ENCODE measurements at regions not wholly inside any gene's neighbourhood (a gene's known extent, or its start where the extent isn't known, plus 50 kb on each side); places are given as distances from the start of the nearest gene placed in this dataset.

- no peak for DNase-seq (ENCODE audit: low read depth)
- no peak overlapping the region for H3K4me3 ChIP-seq (ENCODE audit: low read depth, low read length)
These were observed 141.9 kb downstream of the ZIC5 start for GRCh38 chr13:99829593-99830239.

- no peak overlapping the region for H3K4me3 ChIP-seq (ENCODE audit: low read depth, low read length)
- DNase-seq (ENCODE audit: low read depth) = no peak
These were observed 142.4 kb downstream of the ZIC5 start for GRCh38 chr13:99829161-99829560.

- H3K4me3 ChIP-seq (ENCODE audit: low read depth, low read length) = no peak overlapping the region
- no peak for DNase-seq (ENCODE audit: low read depth)
These were observed 142.8 kb downstream of the ZIC5 start for GRCh38 chr13:99828735-99829134.

GRCh38 chr13:99828123-99828522 is 143.4 kb downstream of the ZIC5 start:
- DNase-seq (ENCODE audit: low read depth) = no peak
- no peak overlapping the region for H3K4me3 ChIP-seq (ENCODE audit: low read depth, low read length)

- DNase-seq (ENCODE audit: low read depth) = no peak
These were observed 144.4 kb downstream of the ZIC5 start for GRCh38 chr13:99827011-99827772.

GRCh38 chr13:99823961-99824360 is 147.6 kb downstream of the ZIC5 start:
- no peak for DNase-seq (ENCODE audit: low read depth)
- no peak overlapping the region for H3K4me3 ChIP-seq (ENCODE audit: low read depth, low read length)

More at GRCh38 chr13:99827011-99827772, 144.4 kb downstream of the ZIC5 start:
- no peak overlapping the region for H3K4me3 ChIP-seq (ENCODE audit: low read depth, low read length)

GRCh38 chr13:99822820-99823219 is 148.7 kb downstream of the ZIC5 start:
- H3K4me3 ChIP-seq (ENCODE audit: low read depth, low read length) = no peak overlapping the region
- DNase-seq (ENCODE audit: low read depth) = no peak

GRCh38 chr13:99821741-99822140 is 149.8 kb downstream of the ZIC5 start:
- no peak overlapping the region for H3K4me3 ChIP-seq (ENCODE audit: low read depth, low read length)
- no peak for DNase-seq (ENCODE audit: low read depth)

GRCh38 chr13:99819967-99820366 is 151.6 kb downstream of the ZIC5 start:
- no peak for DNase-seq (ENCODE audit: low read depth)
- no peak overlapping the region for H3K4me3 ChIP-seq (ENCODE audit: low read depth, low read length)

- no peak overlapping the region for H3K4me3 ChIP-seq (ENCODE audit: low read depth, low read length)
- no peak for DNase-seq (ENCODE audit: low read depth)
These were observed 155.2 kb downstream of the ZIC5 start for GRCh38 chr13:99816321-99816720.

- DNase-seq (ENCODE audit: low read depth) = no peak
- H3K4me3 ChIP-seq (ENCODE audit: low read depth, low read length) = no peak overlapping the region
These were observed 158.1 kb downstream of the ZIC5 start for GRCh38 chr13:99813336-99814095.

- H3K4me3 ChIP-seq (ENCODE audit: low read depth, low read length) = no peak overlapping the region
- DNase-seq (ENCODE audit: low read depth) = peak; percentile 4
These were observed 158.9 kb downstream of the ZIC5 start for GRCh38 chr13:99812625-99813024.

GRCh38 chr13:99811067-99811700 is 160.4 kb downstream of the ZIC5 start:
- DNase-seq (ENCODE audit: low read depth) = no peak
- H3K4me3 ChIP-seq (ENCODE audit: low read depth, low read length) = no peak overlapping the region

GRCh38 chr13:99809926-99810325 is 161.6 kb downstream of the ZIC5 start:
- H3K4me3 ChIP-seq (ENCODE audit: low read depth, low read length) = no peak overlapping the region
- no peak for DNase-seq (ENCODE audit: low read depth)

- no peak overlapping the region for H3K4me3 ChIP-seq (ENCODE audit: low read depth, low read length)
These were observed 162.1 kb downstream of the ZIC5 start for GRCh38 chr13:99809496-99809895.

GRCh38 chr13:99808786-99809185 is 162.8 kb downstream of the ZIC5 start:
- DNase-seq (ENCODE audit: low read depth) = no peak
- H3K4me3 ChIP-seq (ENCODE audit: low read depth, low read length) = no peak overlapping the region

More at GRCh38 chr13:99809496-99809895, 162.1 kb downstream of the ZIC5 start:
- DNase-seq (ENCODE audit: low read depth) = no peak

GRCh38 chr13:99806671-99807070 is 164.9 kb downstream of the ZIC5 start:
- H3K4me3 ChIP-seq (ENCODE audit: low read depth, low read length) = no peak overlapping the region
- DNase-seq (ENCODE audit: low read depth) = no peak

GRCh38 chr13:99805361-99805760 is 166.2 kb downstream of the ZIC5 start:
- DNase-seq (ENCODE audit: low read depth) = no peak
- H3K4me3 ChIP-seq (ENCODE audit: low read depth, low read length) = no peak overlapping the region

GRCh38 chr13:99803141-99803540 is 168.4 kb downstream of the ZIC5 start:
- H3K4me3 ChIP-seq (ENCODE audit: low read depth, low read length) = no peak overlapping the region
- DNase-seq (ENCODE audit: low read depth) = no peak

- no peak for DNase-seq (ENCODE audit: low read depth)
- no peak overlapping the region for H3K4me3 ChIP-seq (ENCODE audit: low read depth, low read length)
These were observed 169.2 kb downstream of the ZIC5 start for GRCh38 chr13:99802416-99802815.

Measured in skeletal muscle cell (primary cell).